NCI-H1930 (cell line): ENCODE measurements at regions not wholly inside any gene's neighbourhood (a gene's known extent, or its start where the extent isn't known, plus 50 kb on each side); places are given as distances from the start of the nearest gene placed in this dataset.

Experiments
- DNase-seq, 2 experiments: peaks; one replicate each; lab custom pipeline; 2025; lab: John Stamatoyannopoulos, UW

- DNase-seq, result no peak
Measured at GRCh38 chr20:50313827-50314677, 123.4 kb downstream of the CEBPB start.

- DNase-seq, result no peak
Measured at GRCh38 chr20:50314678-50315335, 124.2 kb downstream of the CEBPB start.

- no peak for DNase-seq
Measured at GRCh38 chr20:50315586-50316551, 125.2 kb downstream of the CEBPB start.

- DNase-seq, result no peak
Measured at GRCh38 chr20:50317116-50317515, 126.5 kb downstream of the CEBPB start.

GRCh38 chr20:50317609-50318008, 127.0 kb downstream of the CEBPB start:
- no peak for DNase-seq

- DNase-seq, result no peak
Measured at GRCh38 chr20:50318710-50319109, 128.1 kb downstream of the CEBPB start.

- no peak for DNase-seq
Measured at GRCh38 chr20:50320005-50320900, 129.6 kb downstream of the CEBPB start.

GRCh38 chr20:50320901-50321796, 130.5 kb downstream of the CEBPB start:
- no peak for DNase-seq

GRCh38 chr20:50321797-50322480, 131.3 kb downstream of the CEBPB start:
- DNase-seq, result no peak

GRCh38 chr20:50322703-50323131, 132.1 kb downstream of the CEBPB start:
- no peak for DNase-seq

GRCh38 chr20:50323209-50323608, 132.6 kb downstream of the CEBPB start:
- DNase-seq, result no peak

- DNase-seq, result no peak
Measured at GRCh38 chr20:50323777-50324775, 133.4 kb downstream of the CEBPB start.

GRCh38 chr20:50325215-50325614, 134.6 kb downstream of the CEBPB start:
- DNase-seq, result no peak

GRCh38 chr20:50325651-50326050, 135.0 kb downstream of the CEBPB start:
- no peak for DNase-seq

- no peak for DNase-seq
Measured at GRCh38 chr20:50327666-50328065, 137.0 kb downstream of the CEBPB start.

- no peak for DNase-seq
Measured at GRCh38 chr20:50328222-50328979, 137.8 kb downstream of the CEBPB start.
